RWPE2 (cell line): ENCODE measurements at regions not wholly inside any gene's neighbourhood (a gene's known extent, or its start where the extent isn't known, plus 50 kb on each side); places are given as distances from the start of the nearest gene placed in this dataset.

Experiments used
- ATAC-seq: fragments of 200-7000 bp; cut with Tn5 transposase; 3 replicates; pipeline ENCODE4 v1.9.1; 2021; ENCODE audit warnings: low read depth
- DNase-seq: peaks from one replicate; pipeline ENCODE4 v3.0.0-alpha.2; 2020; ENCODE audit warnings: low spot score
- H3K27ac ChIP-seq: fragments of 450-650 bp; 2 replicates; pipeline ENCODE4 v1.5.1; 2017; ENCODE audit warnings: mild to moderate bottlenecking; ENCODE audit not compliant: poor library complexity, severe bottlenecking
- H3K27me3 ChIP-seq: fragments of 250-450 bp; sonication (Bioruptor Pico); 2 replicates; pipeline ENCODE4 v1.5.1; 2021; ENCODE audit warnings: mild to moderate bottlenecking, moderate library complexity; ENCODE audit not compliant: insufficient read depth, poor library complexity, severe bottlenecking
- H3K36me3 ChIP-seq: fragments of 250-450 bp; sonication (Bioruptor Pico); 2 replicates; pipeline ENCODE4 v1.5.1; 2020; ENCODE audit warnings: low read depth, mild to moderate bottlenecking, moderate library complexity
- H3K4me1 ChIP-seq: fragments of 250-450 bp; sonication (Bioruptor Pico); 2 replicates; pipeline ENCODE4 v1.5.1; 2021; ENCODE audit warnings: mild to moderate bottlenecking, moderate library complexity; ENCODE audit not compliant: insufficient read depth, poor library complexity, severe bottlenecking
- H3K4me3 ChIP-seq: fragments of 250-450 bp; sonication (Bioruptor Pico); 2 replicates; pipeline ENCODE4 v1.5.1; 2021; ENCODE audit warnings: mild to moderate bottlenecking, moderate library complexity; ENCODE audit not compliant: severe bottlenecking
- H3K9me3 ChIP-seq: fragments of 250-450 bp; sonication (Bioruptor Pico); 2 replicates; pipeline ENCODE4 v1.5.1; 2021; ENCODE audit warnings: mild to moderate bottlenecking, moderate library complexity; ENCODE audit not compliant: severe bottlenecking
- TF ChIP-seq, protein P1 (sequence below): fragments of 450-650 bp; IDR thresholded peaks from one replicate; pipeline ENCODE4 v1.5.1; 2017; ENCODE audit warnings: mild to moderate bottlenecking, moderate library complexity; ENCODE audit not compliant: poor library complexity, severe bottlenecking

DNA sequence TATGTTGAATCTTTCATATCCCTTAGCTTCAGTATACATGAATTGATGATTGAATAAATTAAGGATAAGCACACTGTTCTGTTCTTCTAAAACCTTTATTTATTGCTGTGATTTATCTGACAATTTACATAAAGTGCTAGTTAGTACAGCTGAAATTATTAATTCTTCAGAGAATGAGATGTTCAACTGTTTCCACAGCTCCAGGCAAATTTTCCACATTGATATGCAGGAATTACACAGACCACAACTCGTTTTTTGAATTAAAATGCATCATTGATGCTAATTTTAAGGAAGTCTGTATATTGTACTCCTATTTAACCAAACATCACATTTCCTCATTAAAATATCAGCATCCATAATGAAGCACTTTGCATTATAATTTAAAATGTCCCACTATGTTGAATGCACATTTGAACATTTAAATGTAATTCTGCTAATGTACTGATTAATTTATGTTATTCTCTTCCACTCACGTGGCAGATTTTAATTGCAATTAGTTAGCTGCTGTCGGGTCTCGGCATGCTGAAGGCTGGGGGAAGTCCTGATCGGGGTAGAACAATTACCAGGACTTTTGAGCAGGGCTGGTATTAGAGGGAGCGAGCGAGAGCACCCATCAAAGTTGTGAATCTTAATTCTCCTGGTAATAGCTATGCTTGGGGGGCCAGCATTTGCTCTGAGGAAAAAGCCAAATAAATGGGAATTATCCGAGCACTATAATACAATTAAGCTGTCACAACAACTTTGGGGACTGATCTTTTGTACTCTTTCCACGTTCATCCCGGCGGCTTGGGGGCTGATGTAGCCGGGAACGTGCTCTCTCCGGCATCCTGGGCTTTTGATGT, 136.7 kb upstream of the TMTC4 start:
- TF ChIP-seq, protein P1, sequence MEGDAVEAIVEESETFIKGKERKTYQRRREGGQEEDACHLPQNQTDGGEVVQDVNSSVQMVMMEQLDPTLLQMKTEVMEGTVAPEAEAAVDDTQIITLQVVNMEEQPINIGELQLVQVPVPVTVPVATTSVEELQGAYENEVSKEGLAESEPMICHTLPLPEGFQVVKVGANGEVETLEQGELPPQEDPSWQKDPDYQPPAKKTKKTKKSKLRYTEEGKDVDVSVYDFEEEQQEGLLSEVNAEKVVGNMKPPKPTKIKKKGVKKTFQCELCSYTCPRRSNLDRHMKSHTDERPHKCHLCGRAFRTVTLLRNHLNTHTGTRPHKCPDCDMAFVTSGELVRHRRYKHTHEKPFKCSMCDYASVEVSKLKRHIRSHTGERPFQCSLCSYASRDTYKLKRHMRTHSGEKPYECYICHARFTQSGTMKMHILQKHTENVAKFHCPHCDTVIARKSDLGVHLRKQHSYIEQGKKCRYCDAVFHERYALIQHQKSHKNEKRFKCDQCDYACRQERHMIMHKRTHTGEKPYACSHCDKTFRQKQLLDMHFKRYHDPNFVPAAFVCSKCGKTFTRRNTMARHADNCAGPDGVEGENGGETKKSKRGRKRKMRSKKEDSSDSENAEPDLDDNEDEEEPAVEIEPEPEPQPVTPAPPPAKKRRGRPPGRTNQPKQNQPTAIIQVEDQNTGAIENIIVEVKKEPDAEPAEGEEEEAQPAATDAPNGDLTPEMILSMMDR = no peak
- ATAC-seq = no peak

DNA sequence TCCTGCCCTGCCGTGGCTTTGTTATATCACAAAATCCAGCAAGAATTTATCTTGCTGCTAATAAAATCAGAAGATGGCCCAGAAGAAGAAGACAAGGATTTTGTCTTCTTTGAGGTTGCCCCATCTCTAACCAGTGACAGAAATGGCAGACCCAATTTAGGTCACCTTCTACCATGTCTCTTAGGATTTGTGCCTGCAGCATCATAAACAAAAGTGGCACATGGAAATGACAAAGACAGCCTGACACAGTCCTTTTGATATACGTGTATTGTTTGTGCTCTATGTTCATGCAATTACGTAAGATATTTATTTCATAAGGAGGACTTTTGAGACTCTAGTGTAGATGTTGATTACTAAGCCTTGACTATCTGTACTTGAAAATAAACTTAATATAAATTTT, 135.9 kb upstream of the TMTC4 start:
- Histone ChIP-seq H3K9me3 (no peaks in the 10 kb centered on the region), H3K27ac (no peak overlapping the region), H3K36me3 (no peaks in the 10 kb centered on the region), H3K4me3 (no peak overlapping the region), H3K27me3 (no peaks in the 10 kb centered on the region), H3K4me1 (no peaks in the 10 kb centered on the region)
- ATAC-seq (no peak), DNase-seq (no peak)
- TF ChIP-seq, protein P1 = no peak

More for the DNA sequence above, 136.7 kb upstream of the TMTC4 start:
- no peaks in the 10 kb centered on the region for H3K4me1 ChIP-seq
- no peaks in the 10 kb centered on the region for H3K9me3 ChIP-seq
- DNase-seq = no peak
- no peak overlapping the region for H3K4me3 ChIP-seq
- no peaks in the 10 kb centered on the region for H3K36me3 ChIP-seq
- H3K27ac ChIP-seq = no peak overlapping the region
- H3K27me3 ChIP-seq = no peaks in the 10 kb centered on the region

DNA sequence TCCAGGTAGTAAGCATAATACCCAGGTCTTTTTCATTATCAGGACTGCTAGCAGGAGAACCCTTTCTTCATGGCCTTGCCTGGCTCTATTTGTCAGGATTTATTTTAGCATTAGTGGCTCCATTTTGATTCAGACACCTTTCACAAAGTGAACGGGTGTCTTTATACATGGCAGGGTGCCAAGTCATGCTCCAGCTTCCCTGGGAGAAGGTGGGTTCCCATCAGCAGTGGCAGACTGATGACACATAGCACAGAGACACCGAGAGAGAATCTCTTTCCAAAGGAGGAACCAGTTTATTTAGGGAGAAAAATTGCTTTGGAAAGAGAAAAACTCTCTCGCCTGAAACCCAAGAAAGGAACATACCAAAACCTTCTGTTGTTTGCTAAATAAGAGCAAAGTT, 135.3 kb upstream of the TMTC4 start:
- no peaks in the 10 kb centered on the region for H3K4me1 ChIP-seq
- TF ChIP-seq, protein P1 = no peak
- H3K27ac ChIP-seq = no peak overlapping the region
- H3K4me3 ChIP-seq = no peak overlapping the region
- H3K27me3 ChIP-seq = no peaks in the 10 kb centered on the region
- H3K36me3 ChIP-seq = no peaks in the 10 kb centered on the region
- ATAC-seq = no peak
- DNase-seq = no peak
- no peaks in the 10 kb centered on the region for H3K9me3 ChIP-seq

DNA sequence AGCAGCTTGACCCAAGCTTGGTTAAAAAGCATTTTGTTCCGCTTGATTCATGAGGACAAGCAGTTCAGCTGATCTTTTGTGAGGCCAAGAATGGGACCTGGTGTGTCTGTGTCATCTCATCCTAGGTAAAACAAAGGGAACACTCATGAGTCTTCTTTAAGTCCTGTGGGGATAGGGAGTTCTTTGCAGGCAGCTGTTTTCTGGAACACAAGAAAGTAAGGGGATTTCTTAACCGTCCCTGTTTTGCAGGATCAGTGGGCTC, 134.5 kb upstream of the TMTC4 start:
- Histone ChIP-seq H3K27me3 (no peaks in the 10 kb centered on the region), H3K4me1 (no peaks in the 10 kb centered on the region), H3K27ac (no peak overlapping the region), H3K9me3 (no peaks in the 10 kb centered on the region), H3K36me3 (no peaks in the 10 kb centered on the region), H3K4me3 (no peak overlapping the region)
- TF ChIP-seq, protein P1 = no peak
- no peak for ATAC-seq
- DNase-seq = no peak

DNA sequence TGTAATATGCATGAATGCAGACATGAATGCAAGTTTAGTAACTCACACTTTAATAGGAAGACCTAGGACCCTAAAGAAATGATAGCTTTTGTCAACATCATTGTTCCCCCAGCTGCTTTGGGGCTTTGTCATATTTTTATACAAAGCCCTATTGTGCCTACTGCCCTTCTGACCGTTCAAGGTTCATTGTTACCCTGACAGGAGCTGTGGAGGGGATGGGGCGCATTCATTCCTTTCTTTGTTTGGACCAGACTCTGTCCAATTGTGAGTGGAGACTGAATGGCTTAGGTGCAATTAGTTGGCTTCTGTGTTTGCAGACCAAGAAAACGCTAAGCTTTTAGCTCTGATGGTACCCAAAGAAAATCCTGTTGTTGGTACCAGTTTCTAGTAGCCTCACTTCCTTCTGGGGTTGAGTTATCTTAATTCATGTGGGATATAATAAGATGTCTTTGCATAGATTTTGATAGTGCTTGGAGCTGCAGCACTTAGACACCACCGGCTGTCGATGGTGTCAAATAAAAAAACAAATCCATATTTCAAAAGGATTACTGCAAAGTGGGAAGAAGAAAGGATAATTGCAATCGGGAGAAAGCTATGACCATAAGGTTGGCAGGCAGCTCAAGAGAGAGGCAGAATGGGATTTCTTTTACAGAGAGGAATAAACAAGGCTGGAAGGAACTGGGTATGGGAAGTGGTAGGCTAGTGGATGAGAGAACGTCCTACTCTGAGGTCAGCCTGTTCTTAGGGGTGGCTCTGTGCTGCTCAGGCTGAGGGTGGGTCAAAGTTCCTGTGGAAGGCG, 133.9 kb upstream of the TMTC4 start:
- TF ChIP-seq, protein P1 = no peak
- no peak overlapping the region for H3K4me3 ChIP-seq
- H3K9me3 ChIP-seq = no peaks in the 10 kb centered on the region
- DNase-seq = no peak
- H3K27me3 ChIP-seq = no peaks in the 10 kb centered on the region
- H3K36me3 ChIP-seq = no peaks in the 10 kb centered on the region
- no peaks in the 10 kb centered on the region for H3K4me1 ChIP-seq
- H3K27ac ChIP-seq = no peak overlapping the region
- no peak for ATAC-seq
